Smooth muscle cell (in vitro differentiated cells): ENCODE measurements at regions not wholly inside any gene's neighbourhood (a gene's known extent, or its start where the extent isn't known, plus 50 kb on each side); places are given as distances from the start of the nearest gene placed in this dataset.

Source experiments
- DNase-seq: peaks from one replicate; lab custom pipeline; 2025; ENCODE audit not compliant: unreplicated experiment; lab: John Stamatoyannopoulos, UW
- H2AFZ ChIP-seq: fragments of 200-600 bp; sonication (generic); 2 replicates; pipeline ENCODE4 v1.6.0; 2016; ENCODE audit warnings: antibody characterized with exemption, low read depth, mild to moderate bottlenecking
- H3F3A ChIP-seq: fragments of 200-600 bp; sonication (generic); 2 replicates; pipeline ENCODE4 v1.6.0; 2017; ENCODE audit warnings: antibody characterized with exemption, low read depth
- H3K27ac ChIP-seq: fragments of 200-600 bp; sonication (generic); 2 replicates; pipeline ENCODE4 v1.5.1; 2016; ENCODE audit warnings: low read depth, mild to moderate bottlenecking
- H3K27me3 ChIP-seq: fragments of 200-600 bp; sonication (generic); 2 replicates; pipeline ENCODE4 v1.6.1; 2016; ENCODE audit warnings: low read depth, mild to moderate bottlenecking
- H3K36me3 ChIP-seq: fragments of 200-600 bp; sonication (generic); 2 replicates; pipeline ENCODE4 v1.5.1; 2016; ENCODE audit warnings: low read depth
- H3K4me1 ChIP-seq: fragments of 200-600 bp; sonication (generic); 2 replicates; pipeline ENCODE4 v1.5.1; 2016; ENCODE audit warnings: low read depth
- H3K4me2 ChIP-seq: fragments of 200-600 bp; sonication (generic); 2 replicates; pipeline ENCODE4 v1.6.0; 2016; ENCODE audit warnings: mild to moderate bottlenecking
- H3K4me3 ChIP-seq: fragments of 200-600 bp; sonication (generic); 2 replicates; pipeline ENCODE4 v1.5.1; 2016; ENCODE audit warnings: mild to moderate bottlenecking
- H3K79me2 ChIP-seq: fragments of 200-600 bp; sonication (generic); 2 replicates; pipeline ENCODE4 v1.6.0; 2016; ENCODE audit warnings: low read depth, mild to moderate bottlenecking
- H3K9ac ChIP-seq: fragments of 200-600 bp; sonication (generic); 2 replicates; pipeline ENCODE4 v1.6.0; 2016; ENCODE audit warnings: low read depth
- H3K9me3 ChIP-seq: fragments of 200-600 bp; sonication (generic); replicated peaks from 2 replicates; pipeline ENCODE4 v1.5.1; 2016; ENCODE audit warnings: low read depth
- H4K20me1 ChIP-seq: fragments of 200-600 bp; sonication (generic); 2 replicates; pipeline ENCODE4 v1.6.0; 2016; ENCODE audit warnings: low read depth
- CTCF ChIP-seq: fragments of 200-600 bp; sonication (generic); IDR thresholded peaks from 2 replicates; pipeline ENCODE4 v1.5.1; 2017; ENCODE audit warnings: borderline replicate concordance, mild to moderate bottlenecking, antibody characterized with exemption; ENCODE audit not compliant: insufficient read depth, poor library complexity, severe bottlenecking
- WGBS: methylation state at CpG from one replicate; pipeline ENCODE4 v1.1.7; 2016; ENCODE audit warnings: low lambda C conversion rate; 5-methylcytosine and 5-hydroxymethylcytosine counted together

DNA sequence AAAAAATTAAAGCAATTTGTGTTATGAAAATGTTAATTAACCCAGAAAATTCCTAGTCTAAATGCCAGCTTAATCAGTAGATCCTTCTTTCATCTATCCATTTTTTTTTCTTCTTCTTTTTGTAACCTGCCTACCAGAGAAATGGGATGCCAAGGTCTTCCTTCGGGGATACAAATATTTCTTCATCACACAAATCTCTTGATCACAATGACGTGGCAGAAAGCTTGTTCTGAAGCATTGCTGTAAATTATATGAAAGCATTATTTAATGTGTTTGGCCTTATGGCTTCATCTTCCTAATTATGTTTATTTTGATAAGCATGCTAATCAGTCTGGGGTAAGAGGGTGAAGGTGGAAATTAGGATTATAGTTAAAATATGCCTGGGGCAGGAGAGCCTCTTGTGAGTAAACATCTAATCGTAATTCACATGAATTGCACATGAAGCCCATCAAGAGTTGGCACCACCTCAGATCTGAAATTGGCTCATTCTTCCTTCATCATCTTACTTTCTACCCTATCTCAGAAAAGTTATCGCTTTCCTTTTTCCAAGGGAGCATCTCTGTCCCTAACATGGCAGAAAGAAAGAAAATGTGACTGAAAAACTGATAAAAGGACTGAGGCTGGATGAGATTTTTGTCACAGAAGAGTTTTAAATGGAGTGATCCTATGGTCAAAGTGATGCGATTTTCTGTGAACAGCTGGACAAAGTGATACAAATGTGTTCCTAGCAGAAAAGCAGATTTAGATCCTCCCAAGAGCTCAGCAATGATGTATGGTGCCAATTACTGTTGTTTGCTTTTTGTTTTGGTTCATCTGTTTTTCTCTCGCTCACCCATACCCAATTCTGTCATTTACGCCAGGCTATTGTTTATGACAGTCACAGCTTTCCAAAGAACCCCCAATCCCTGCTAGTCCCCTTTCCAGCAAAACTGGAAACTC, 76.9 kb upstream of the PMAIP1 start:
- no peak overlapping the region for H2AFZ ChIP-seq
- no peak overlapping the region for H3K4me3 ChIP-seq
- no peak for TF ChIP-seq CTCF
- no peak overlapping the region for H3K4me2 ChIP-seq
- no peaks in the 10 kb centered on the region for H3K9me3 ChIP-seq
- no peaks in the 10 kb centered on the region for H3K79me2 ChIP-seq
- DNase-seq, result no peak
- H3F3A ChIP-seq, result no peaks in the 10 kb centered on the region
- H3K4me1 ChIP-seq, result no peaks in the 10 kb centered on the region
- H4K20me1 ChIP-seq, result no peaks in the 10 kb centered on the region
- H3K9ac ChIP-seq, result no peak overlapping the region
- H3K27ac ChIP-seq, result no peak overlapping the region
- H3K36me3 ChIP-seq, result no peaks in the 10 kb centered on the region
- peaks cover 52% of the 10 kb centered on the region for H3K27me3 ChIP-seq
- WGBS, result 76% methylated on average over 7 of the region's 7 CpGs

- WGBS, result 25% methylated on average over 2 of the region's 2 CpGs
- H4K20me1 ChIP-seq, result no peaks in the 10 kb centered on the region
- H3F3A ChIP-seq, result no peaks in the 10 kb centered on the region
- H3K36me3 ChIP-seq, result no peaks in the 10 kb centered on the region
- no peak for DNase-seq
- H3K4me3 ChIP-seq, result no peak overlapping the region
- no peak overlapping the region for H3K4me2 ChIP-seq
- H2AFZ ChIP-seq, result no peak overlapping the region
- no peaks in the 10 kb centered on the region for H3K79me2 ChIP-seq
- H3K27me3 ChIP-seq, result peaks cover 52% of the 10 kb centered on the region
- no peak overlapping the region for H3K9ac ChIP-seq
- TF ChIP-seq CTCF, result no peak
- no peak overlapping the region for H3K27ac ChIP-seq
- no peaks in the 10 kb centered on the region for H3K4me1 ChIP-seq
- H3K9me3 ChIP-seq, result no peaks in the 10 kb centered on the region
Observed at GRCh38 chr18:59821983-59822382, 77.8 kb upstream of the PMAIP1 start.

GRCh38 chr18:59820663-59821062, 79.1 kb upstream of the PMAIP1 start:
- H3K9me3 ChIP-seq, result no peaks in the 10 kb centered on the region
- 92% methylated on average over 2 of the region's 2 CpGs for WGBS
- no peak for DNase-seq
- no peak overlapping the region for H3K4me3 ChIP-seq
- H4K20me1 ChIP-seq, result no peaks in the 10 kb centered on the region
- no peaks in the 10 kb centered on the region for H3K79me2 ChIP-seq
- no peak overlapping the region for H3K9ac ChIP-seq
- no peaks in the 10 kb centered on the region for H3F3A ChIP-seq
- H3K27me3 ChIP-seq, result peaks cover 40% of the 10 kb centered on the region
- H3K27ac ChIP-seq, result no peak overlapping the region
- no peaks in the 10 kb centered on the region for H3K36me3 ChIP-seq
- no peak overlapping the region for H3K4me2 ChIP-seq
- no peaks in the 10 kb centered on the region for H3K4me1 ChIP-seq
- no peak for TF ChIP-seq CTCF
- no peak overlapping the region for H2AFZ ChIP-seq

DNA sequence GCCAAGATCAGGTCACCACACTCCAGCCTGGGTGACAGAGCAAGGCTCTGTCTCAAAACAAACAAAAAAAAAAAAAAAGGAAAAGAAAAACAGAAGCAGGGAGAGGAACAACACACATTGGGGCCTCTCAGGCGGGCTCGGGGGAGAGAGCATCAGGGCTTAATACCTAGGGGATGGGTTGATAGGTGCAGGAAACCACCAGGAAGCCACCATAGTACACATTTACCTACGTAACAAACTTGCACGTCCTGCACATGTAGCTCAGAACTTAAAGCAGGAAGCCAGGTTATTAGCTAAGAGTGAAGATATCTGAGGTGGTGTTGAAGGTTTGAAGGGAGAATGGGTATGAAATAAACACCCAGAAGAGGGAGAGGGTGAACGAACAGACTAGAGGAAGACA, 81.0 kb upstream of the PMAIP1 start:
- no peak overlapping the region for H3K4me3 ChIP-seq
- no peak for DNase-seq
- no peaks in the 10 kb centered on the region for H3K9me3 ChIP-seq
- no peaks in the 10 kb centered on the region for H3K79me2 ChIP-seq
- H3K4me1 ChIP-seq, result no peaks in the 10 kb centered on the region
- no peaks in the 10 kb centered on the region for H3K36me3 ChIP-seq
- TF ChIP-seq CTCF, result no peak
- no peaks in the 10 kb centered on the region for H3F3A ChIP-seq
- H4K20me1 ChIP-seq, result no peaks in the 10 kb centered on the region
- WGBS, result 93% methylated on average over 5 of the region's 5 CpGs
- peaks cover 38% of the 10 kb centered on the region for H3K27me3 ChIP-seq
- H3K27ac ChIP-seq, result no peak overlapping the region
- H2AFZ ChIP-seq, result no peak overlapping the region
- no peak overlapping the region for H3K9ac ChIP-seq
- no peak overlapping the region for H3K4me2 ChIP-seq
